ENCODE measurements at regions not wholly inside any gene's neighbourhood (a gene's known extent, or its start where the extent isn't known, plus 50 kb on each side); places are given as distances from the start of the nearest gene placed in this dataset.
"Not testable (repeated sequence)": the region's sequence is repeated elsewhere in the genome, so short reads cannot be mapped to it uniquely, and the experiment has no call there.

DNA sequence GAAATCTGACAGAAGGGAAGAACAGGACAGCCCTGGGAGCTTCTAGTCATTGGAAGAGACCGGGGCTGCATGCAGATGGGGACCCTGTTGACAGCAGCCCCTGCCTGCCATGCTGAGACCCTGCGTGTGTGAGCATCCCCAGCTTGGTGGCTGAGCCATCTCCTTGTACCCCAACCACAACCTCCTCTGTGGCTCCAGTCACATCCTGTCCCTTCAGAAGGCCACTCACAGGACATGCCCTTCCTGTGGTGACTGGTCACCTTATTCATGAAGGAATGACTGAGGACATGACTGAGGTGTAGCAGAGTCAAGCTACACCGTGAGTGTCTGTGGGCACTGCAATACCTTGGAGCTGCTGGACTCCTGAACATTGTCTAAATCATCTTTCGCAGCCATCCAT lies 141.8 kb upstream of the ERRFI1 start:
- no peak for DNase-seq

DNA sequence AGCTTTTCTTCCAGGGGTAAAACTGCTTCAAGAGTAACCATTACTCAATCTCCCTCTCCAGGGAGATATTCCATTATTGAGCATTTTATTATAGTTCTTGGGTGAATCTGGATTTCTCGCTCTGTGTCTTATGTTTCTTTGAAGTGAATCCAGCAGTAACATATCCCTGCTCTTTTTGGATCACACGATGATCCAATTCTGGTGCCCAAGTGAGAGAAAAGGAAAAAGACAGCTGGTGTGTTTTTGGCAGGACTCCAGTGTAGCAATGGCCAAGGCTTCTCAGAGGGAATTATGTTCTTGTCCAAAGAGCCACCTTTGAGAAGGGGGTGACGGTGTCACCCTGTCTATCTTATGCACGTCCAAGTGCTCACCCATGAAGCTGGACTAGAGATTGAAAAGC lies 140.3 kb upstream of the ERRFI1 start:
- DNase-seq: no peak

- no peak for DNase-seq
Observed at GRCh38 chr1:8165595-8166360, 139.7 kb upstream of the ERRFI1 start.

DNA sequence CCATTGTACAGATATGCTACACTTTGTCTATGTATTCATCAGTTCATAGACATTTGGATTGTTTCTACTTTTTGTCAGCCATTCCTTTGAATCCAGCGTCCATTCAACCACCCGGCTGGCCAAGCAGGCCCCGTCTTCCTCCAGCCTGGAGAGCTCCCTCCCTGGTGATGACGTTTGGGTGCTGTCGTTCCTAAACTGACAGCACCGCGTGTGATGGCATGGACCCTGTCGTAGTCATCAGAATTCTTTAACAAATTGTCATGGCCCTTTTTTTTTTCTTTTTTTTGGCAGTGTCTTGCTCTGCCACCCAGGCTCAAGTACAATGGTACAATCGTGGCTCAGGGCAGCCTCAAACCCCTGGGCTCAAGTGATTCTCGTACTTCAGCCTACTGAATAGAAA lies 138.6 kb upstream of the ERRFI1 start:
- DNase-seq: no peak

DNA sequence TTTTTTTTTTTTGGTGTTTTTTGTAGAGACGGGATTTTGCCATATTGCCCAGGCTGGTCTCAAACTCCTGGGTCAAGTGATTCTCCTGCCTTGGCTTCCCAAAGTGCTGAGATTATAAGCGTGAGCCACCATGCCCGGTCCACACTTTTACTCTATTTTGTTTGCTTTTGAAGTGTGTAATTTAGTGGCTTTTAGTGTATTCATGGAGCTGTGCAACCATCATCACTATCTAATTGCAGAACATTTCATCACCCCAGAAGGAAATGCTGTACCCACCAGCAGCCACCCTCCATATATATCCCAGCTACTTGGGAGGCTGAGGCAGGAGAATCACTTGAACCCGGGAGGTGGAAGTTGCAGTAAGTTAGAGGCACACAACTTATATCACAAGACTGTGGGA lies 136.9 kb upstream of the ERRFI1 start:
- no peak for DNase-seq

DNA sequence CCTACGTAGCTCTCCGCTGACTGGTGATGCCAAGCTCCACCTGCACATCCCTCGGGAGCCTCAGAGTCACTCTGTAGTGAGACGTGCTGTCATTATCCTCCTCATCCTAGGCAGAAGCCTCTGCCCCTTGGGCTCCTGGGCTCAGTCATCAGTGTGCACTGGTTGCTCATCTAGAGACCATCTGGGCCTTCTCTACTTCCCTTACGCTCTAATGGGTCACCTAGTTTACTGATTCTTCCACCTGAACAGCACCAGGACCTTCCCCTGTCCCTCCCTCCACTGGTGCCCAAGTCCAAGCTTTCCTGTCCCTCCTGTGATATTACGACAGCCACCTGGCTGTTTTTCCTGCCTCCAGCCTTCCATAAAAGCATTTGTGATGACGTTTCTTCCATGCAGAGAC lies 136.1 kb upstream of the ERRFI1 start:
- no peak for DNase-seq

GRCh38 chr1:8161546-8162105 lies 135.5 kb upstream of the ERRFI1 start:
- no peak for DNase-seq

- DNase-seq: no peak
Observed at GRCh38 chr1:8159470-8160024, 133.4 kb upstream of the ERRFI1 start.

GRCh38 chr1:8158995-8159394 lies 132.9 kb upstream of the ERRFI1 start:
- no peak for DNase-seq

- no peak for DNase-seq
Observed at GRCh38 chr1:8157765-8158164, 131.7 kb upstream of the ERRFI1 start.

DNA sequence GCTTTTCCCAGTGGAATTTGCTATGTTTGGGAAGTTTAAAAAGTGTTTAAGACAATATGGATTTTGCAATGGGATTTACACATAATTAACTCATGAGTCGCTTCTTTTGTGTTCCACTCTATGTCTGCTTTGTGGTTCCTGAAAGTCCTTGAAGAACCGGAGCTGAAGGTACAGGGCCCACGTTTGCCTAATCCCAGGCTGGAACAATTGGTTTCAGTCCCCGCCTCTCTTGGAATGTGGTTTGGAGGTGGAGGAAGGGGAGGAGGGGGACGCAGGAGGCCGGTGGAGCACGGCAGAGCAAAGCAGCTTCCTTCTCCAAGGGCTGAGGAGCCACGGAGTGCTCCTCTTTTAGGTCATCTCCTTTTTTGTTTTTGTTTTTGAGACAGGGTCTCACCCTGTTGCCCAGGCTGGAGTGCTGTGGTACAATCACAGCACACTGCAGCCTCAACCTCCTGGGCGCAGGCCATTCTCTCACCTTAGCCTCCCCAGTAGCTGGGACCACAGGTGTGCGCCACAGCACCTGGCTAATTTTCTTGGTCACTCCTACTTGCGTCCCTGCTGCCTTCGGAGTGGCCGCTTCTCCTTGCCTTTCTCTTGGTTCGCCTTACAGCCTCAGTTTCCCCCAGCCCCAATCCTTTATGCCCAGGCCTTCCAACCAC lies 129.5 kb upstream of the ERRFI1 start:
- no peak for DNase-seq

GRCh38 chr1:8154621-8155052 lies 128.5 kb upstream of the ERRFI1 start:
- no peak for DNase-seq

DNA sequence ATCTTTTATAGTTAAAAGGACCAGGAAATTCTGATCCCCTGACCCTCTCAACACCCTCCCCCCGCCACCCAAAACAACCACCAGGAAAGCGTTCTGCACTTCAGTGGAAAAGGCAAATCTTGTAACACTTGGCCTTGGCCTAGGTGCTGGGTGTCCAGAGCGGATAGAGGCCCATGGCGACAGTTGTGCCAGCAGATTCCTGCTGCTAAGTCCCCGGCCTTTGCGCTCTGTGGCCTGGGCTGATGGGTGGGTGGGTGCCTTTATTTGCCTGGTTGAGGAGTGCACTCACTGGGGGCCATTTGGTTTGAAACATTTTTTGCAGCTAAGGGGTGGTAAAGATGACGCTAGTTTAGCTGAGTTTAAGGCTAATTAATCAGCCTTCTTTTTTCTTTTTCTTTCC lies 127.9 kb upstream of the ERRFI1 start:
- no peak for DNase-seq

- peak; percentile 54 for DNase-seq
Observed at GRCh38 chr1:8152731-8153702, 126.9 kb upstream of the ERRFI1 start.

GRCh38 chr1:8151647-8152046 lies 125.5 kb upstream of the ERRFI1 start:
- DNase-seq: no peak

DNA sequence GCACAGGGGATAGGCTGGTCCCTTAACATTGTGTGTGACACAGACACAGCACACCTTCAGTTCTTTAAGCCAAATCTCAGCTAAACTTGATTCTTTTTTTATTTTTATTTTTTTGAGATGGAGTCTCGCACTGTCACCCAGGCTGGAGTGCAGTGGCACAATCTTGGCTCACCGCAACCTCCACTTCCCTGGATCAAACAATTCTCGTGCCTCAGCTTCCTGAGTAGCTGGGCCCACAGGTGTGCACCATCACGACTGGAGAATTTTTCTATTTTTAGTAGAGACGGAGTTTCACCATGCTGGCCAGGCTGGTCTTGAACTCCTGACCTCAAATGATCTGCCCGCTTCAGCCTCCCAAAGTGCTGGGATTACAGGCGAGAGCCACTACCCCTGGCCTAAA lies 123.6 kb upstream of the ERRFI1 start:
- not testable (repeated sequence) for DNase-seq

GRCh38 chr1:8147956-8148355 lies 121.8 kb upstream of the ERRFI1 start:
- no peak for DNase-seq

DNA sequence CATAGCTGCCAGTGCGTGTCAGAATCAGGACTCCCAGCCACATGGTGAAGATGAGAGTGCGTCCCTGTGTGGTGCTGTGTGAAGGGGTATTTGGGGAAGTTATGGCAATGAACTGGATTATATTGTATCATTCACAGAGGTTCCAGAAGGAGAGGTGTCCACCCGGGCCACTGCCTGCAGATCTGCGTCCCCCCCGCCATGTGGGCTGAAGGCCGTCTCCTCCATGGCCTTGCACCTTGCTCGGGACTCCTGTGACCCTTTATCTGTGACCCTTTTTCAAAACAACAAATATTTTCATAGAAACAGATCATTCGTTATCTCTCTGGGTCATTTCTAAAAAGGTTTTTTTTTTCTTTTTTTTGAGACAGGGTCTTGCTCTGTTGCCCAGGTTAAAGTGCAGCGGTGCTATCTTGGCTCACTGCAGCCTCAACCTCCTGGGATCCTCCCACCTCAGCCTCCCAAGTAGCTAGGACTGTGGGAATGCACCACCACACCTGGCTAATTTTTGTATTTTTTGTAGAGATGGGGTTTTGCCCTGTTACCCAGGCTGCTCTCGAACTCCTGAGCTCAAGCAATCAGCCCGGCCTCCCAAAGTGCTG lies 120.2 kb upstream of the ERRFI1 start:
- DNase-seq: no peak

DNA sequence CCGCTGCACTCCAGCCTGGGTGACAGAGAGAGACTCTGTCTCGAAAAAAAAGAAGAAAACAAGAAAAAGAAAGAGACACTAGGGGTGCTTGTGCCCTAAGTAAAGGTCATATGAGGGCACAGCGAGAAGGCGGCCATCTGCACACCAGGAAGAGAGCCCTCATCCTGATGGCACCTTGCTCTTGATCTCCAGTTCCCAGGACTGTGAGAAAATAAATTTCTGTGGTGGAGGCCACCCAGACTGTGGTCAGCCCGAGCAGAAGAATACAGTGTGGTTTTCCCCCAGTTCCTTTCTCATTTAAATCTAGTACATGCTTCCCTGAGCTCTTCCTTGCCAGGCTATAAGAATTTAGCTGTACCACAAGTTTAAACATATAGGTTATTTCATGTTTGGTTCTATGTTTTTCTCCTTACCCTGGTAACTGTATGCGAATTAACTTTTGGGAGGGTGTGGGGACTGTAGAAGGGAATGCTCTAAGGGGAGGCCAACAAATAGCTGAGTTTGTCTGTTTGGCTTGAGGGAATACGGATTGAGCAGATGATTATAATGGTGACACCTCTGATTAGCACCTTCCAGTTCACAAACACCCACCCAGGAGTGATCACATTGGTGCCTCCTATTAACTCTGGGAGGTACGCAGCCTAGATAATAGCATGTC lies 119.6 kb upstream of the ERRFI1 start:
- no peak for DNase-seq

GRCh38 chr1:8144323-8144722 lies 118.2 kb upstream of the ERRFI1 start:
- DNase-seq: no peak

- no peak for DNase-seq
Observed at GRCh38 chr1:8142955-8143629, 117.0 kb upstream of the ERRFI1 start.
